Stimulated activated CD4-positive, alpha-beta T cell treated with anti-CD3 and anti-CD28 coated beads, Interleukin-2, amount 100 ng/mL, for 4 hours (primary cell): ENCODE measurements at regions not wholly inside any gene's neighbourhood (a gene's known extent, or its start where the extent isn't known, plus 50 kb on each side); places are given as distances from the start of the nearest gene placed in this dataset.

Source experiments
- DNase-seq: peaks from one replicate; pipeline ENCODE4 v3.0.0-alpha.2; 2020; ENCODE audit warnings: low read depth

GRCh38 chr1:29836651-29837646 lies 600.6 kb downstream of the PTPRU start:
- DNase-seq: no peak

- DNase-seq: no peak
Measured at GRCh38 chr1:29835874-29836273, 599.6 kb downstream of the PTPRU start.

- no peak for DNase-seq
Measured at GRCh38 chr1:29835406-29835805, 599.1 kb downstream of the PTPRU start.

- DNase-seq: no peak
Measured at GRCh38 chr1:29833581-29833980, 597.3 kb downstream of the PTPRU start.

- no peak for DNase-seq
Measured at GRCh38 chr1:29832936-29833335, 596.6 kb downstream of the PTPRU start.

- no peak for DNase-seq
Measured at GRCh38 chr1:29832471-29832870, 596.1 kb downstream of the PTPRU start.

GRCh38 chr1:29831500-29832117 lies 595.3 kb downstream of the PTPRU start:
- DNase-seq: no peak

- no peak for DNase-seq
Measured at GRCh38 chr1:29830916-29831315, 594.6 kb downstream of the PTPRU start.

- no peak for DNase-seq
Measured at GRCh38 chr1:29830383-29830782, 594.1 kb downstream of the PTPRU start.

- no peak for DNase-seq
Measured at GRCh38 chr1:29829448-29830344, 593.4 kb downstream of the PTPRU start.

- no peak for DNase-seq
Measured at GRCh38 chr1:29828526-29829447, 592.5 kb downstream of the PTPRU start.

- no peak for DNase-seq
Measured at GRCh38 chr1:29827801-29828525, 591.6 kb downstream of the PTPRU start.

GRCh38 chr1:29827237-29827750 lies 591.0 kb downstream of the PTPRU start:
- no peak for DNase-seq

GRCh38 chr1:29826646-29827045 lies 590.3 kb downstream of the PTPRU start:
- DNase-seq: no peak

GRCh38 chr1:29825941-29826415 lies 589.7 kb downstream of the PTPRU start:
- DNase-seq: no peak

GRCh38 chr1:29825274-29825940 lies 589.1 kb downstream of the PTPRU start:
- DNase-seq: no peak

GRCh38 chr1:29824511-29825273 lies 588.4 kb downstream of the PTPRU start:
- no peak for DNase-seq

GRCh38 chr1:29824025-29824424 lies 587.7 kb downstream of the PTPRU start:
- DNase-seq: no peak

GRCh38 chr1:29823561-29823960 lies 587.2 kb downstream of the PTPRU start:
- no peak for DNase-seq
